GM19035 (cell line): ENCODE measurements at regions not wholly inside any gene's neighbourhood (a gene's known extent, or its start where the extent isn't known, plus 50 kb on each side); places are given as distances from the start of the nearest gene placed in this dataset.
"Not testable (repeated sequence)": the region's sequence is repeated elsewhere in the genome, so short reads cannot be mapped to it uniquely, and the experiment has no call there.

Experiments used
- ATAC-seq: cut with Tn5 transposase; IDR thresholded peaks from one replicate; pipeline ENCODE4 v1.9.1; 2021; ENCODE audit not compliant: unreplicated experiment

GRCh38 chr2:223459328-223459939, 142.7 kb downstream of the SCG2 start:
- ATAC-seq: no peak

- no peak for ATAC-seq
Observed at GRCh38 chr2:223460209-223460608, 142.0 kb downstream of the SCG2 start.

GRCh38 chr2:223460774-223461211, 141.4 kb downstream of the SCG2 start:
- no peak for ATAC-seq

GRCh38 chr2:223464071-223464470, 138.1 kb downstream of the SCG2 start:
- no peak for ATAC-seq

GRCh38 chr2:223465793-223466192, 136.4 kb downstream of the SCG2 start:
- ATAC-seq: no peak

- ATAC-seq: no peak
Observed at GRCh38 chr2:223467196-223467595, 135.0 kb downstream of the SCG2 start.

- no peak for ATAC-seq
Observed at GRCh38 chr2:223469270-223470046, 132.7 kb downstream of the SCG2 start.

- ATAC-seq: no peak
Observed at GRCh38 chr2:223470602-223471001, 131.6 kb downstream of the SCG2 start.

- ATAC-seq: no peak
Observed at GRCh38 chr2:223472771-223473170, 129.4 kb downstream of the SCG2 start.

GRCh38 chr2:223474893-223475292, 127.3 kb downstream of the SCG2 start:
- no peak for ATAC-seq

GRCh38 chr2:223475901-223476300, 126.3 kb downstream of the SCG2 start:
- no peak for ATAC-seq

GRCh38 chr2:223477318-223477717, 124.8 kb downstream of the SCG2 start:
- ATAC-seq: no peak

GRCh38 chr2:223481486-223481885, 120.7 kb downstream of the SCG2 start:
- no peak for ATAC-seq

GRCh38 chr2:223486751-223487150, 115.4 kb downstream of the SCG2 start:
- ATAC-seq: no peak

GRCh38 chr2:223487214-223487846, 114.8 kb downstream of the SCG2 start:
- no peak for ATAC-seq

- ATAC-seq: no peak
Observed at GRCh38 chr2:223488814-223489213, 113.3 kb downstream of the SCG2 start.

- no peak for ATAC-seq
Observed at GRCh38 chr2:223494496-223494895, 107.7 kb downstream of the SCG2 start.

GRCh38 chr2:223494942-223495341, 107.2 kb downstream of the SCG2 start:
- ATAC-seq: no peak

- not testable (repeated sequence) for ATAC-seq
Observed at GRCh38 chr2:223496853-223497252, 105.3 kb downstream of the SCG2 start.

GRCh38 chr2:223500709-223501108, 101.5 kb downstream of the SCG2 start:
- ATAC-seq: no peak

GRCh38 chr2:223501641-223502040, 100.5 kb downstream of the SCG2 start:
- no peak for ATAC-seq

GRCh38 chr2:223503746-223504145, 98.4 kb downstream of the SCG2 start:
- ATAC-seq: no peak
